Liver (tissue), 8 donors: ENCODE measurements at regions not wholly inside any gene's neighbourhood (a gene's known extent, or its start where the extent isn't known, plus 50 kb on each side); places are given as distances from the start of the nearest gene placed in this dataset.

Experiments used
- DNase-seq: peaks from one replicate; pipeline ENCODE4 v3.0.0-alpha.2; 2017; ENCODE audit warnings: low spot score
- H3K27ac ChIP-seq, 2 donors: one replicate each; pipeline ENCODE4 v1.7.0; 2013; ENCODE audit warnings: inconsistent platforms in 2 of 2, low read length in 2 of 2, control low read depth in 1 of 2, low read depth in 1 of 2, mild to moderate bottlenecking in 1 of 2
- H3K27me3 ChIP-seq, 4 donors: one replicate each; pipeline versions ENCODE4 v1.6.1 to v1.7.0; 2013; ENCODE audit warnings: low read length in 3 of 4, inconsistent platforms in 1 of 4, mild to moderate bottlenecking in 1 of 4, moderate library complexity in 1 of 4; ENCODE audit not compliant: control insufficient read depth in 4 of 4, insufficient read depth in 4 of 4
- H3K36me3 ChIP-seq, 4 donors: one replicate each; pipeline versions ENCODE4 v1.6.1 to v1.7.0; 2013; ENCODE audit warnings: low read length in 3 of 4, mild to moderate bottlenecking in 3 of 4, low read depth in 1 of 4, moderate library complexity in 1 of 4; ENCODE audit not compliant: control insufficient read depth in 4 of 4, insufficient read depth in 3 of 4
- H3K4me1 ChIP-seq, 4 donors: one replicate each; pipeline versions ENCODE4 v1.6.1 to v1.7.0; 2013; ENCODE audit warnings: low read length in 3 of 4, mild to moderate bottlenecking in 3 of 4, moderate library complexity in 1 of 4; ENCODE audit not compliant: control insufficient read depth in 4 of 4, insufficient read depth in 4 of 4
- H3K4me3 ChIP-seq, 3 donors: one replicate each; pipeline versions ENCODE4 v1.6.1 to v1.7.0; 2013; ENCODE audit warnings: low read length in 3 of 3, control low read depth in 1 of 3, low read depth in 1 of 3, mild to moderate bottlenecking in 1 of 3
- H3K9ac ChIP-seq, 2 donors: one replicate each; pipeline ENCODE4 v1.7.0; 2013; ENCODE audit warnings: low read length in 2 of 2, mild to moderate bottlenecking in 2 of 2, moderate library complexity in 2 of 2, control low read depth in 1 of 2, low read depth in 1 of 2
- H3K9me3 ChIP-seq, 4 donors: one replicate each; pipeline versions ENCODE4 v1.6.1 to v1.7.0; 2013; ENCODE audit warnings: low read length in 3 of 4; ENCODE audit not compliant: control insufficient read depth in 4 of 4
- EGR1 ChIP-seq, 2 donors: IDR thresholded peaks; 2 replicates each; pipeline ENCODE4 v1.6.1; 2016 to 2018; ENCODE audit warnings: antibody characterized with exemption in 2 of 2, low read depth in 2 of 2
- FOXA1 ChIP-seq: IDR thresholded peaks from 2 replicates; pipeline ENCODE4 v1.6.1; 2016; ENCODE audit warnings: antibody characterized with exemption
- FOXA2 ChIP-seq: IDR thresholded peaks from 2 replicates; pipeline ENCODE4 v1.6.1; 2016; ENCODE audit warnings: antibody characterized with exemption
- JUND ChIP-seq, 2 donors: IDR thresholded peaks; 2 replicates each; pipeline ENCODE4 v1.6.1; 2016; ENCODE audit warnings: antibody characterized with exemption in 2 of 2
- NR2F2 ChIP-seq: IDR thresholded peaks from 2 replicates; pipeline ENCODE4 v1.6.1; 2016; ENCODE audit warnings: antibody characterized with exemption
- RAD21 ChIP-seq, 2 donors: IDR thresholded peaks; 2 replicates each; pipeline ENCODE4 v1.6.1; 2016; ENCODE audit warnings: antibody characterized with exemption in 2 of 2, mild to moderate bottlenecking in 2 of 2
- RXRA ChIP-seq, 2 donors: IDR thresholded peaks; 2 replicates each; pipeline ENCODE4 v1.6.1; 2017 to 2018; ENCODE audit warnings: antibody characterized with exemption in 2 of 2, mild to moderate bottlenecking in 1 of 2
- SP1 ChIP-seq: IDR thresholded peaks from 2 replicates; pipeline ENCODE4 v1.6.1; 2018; ENCODE audit warnings: antibody characterized with exemption, mild to moderate bottlenecking
- TAF1 ChIP-seq: conservative IDR thresholded peaks from 2 replicates; pipeline ENCODE4 v1.6.1; 2016; ENCODE audit warnings: antibody characterized with exemption, mild to moderate bottlenecking
- YY1 ChIP-seq: IDR thresholded peaks from 2 replicates; pipeline ENCODE4 v1.6.1; 2016; ENCODE audit warnings: antibody characterized with exemption, mild to moderate bottlenecking
- WGBS: extraction: QIAGEN DNeasy Blood & Tissue Kit; methylation state at CpG from one replicate; pipeline ENCODE4 v1.1.7; 2013; 5-methylcytosine and 5-hydroxymethylcytosine counted together
- TF ChIP-seq, protein P1 (sequence below): IDR thresholded peaks from 2 replicates; pipeline ENCODE4 v1.6.1; 2016; ENCODE audit warnings: antibody characterized with exemption
- TF ChIP-seq, protein P2 (sequence below): IDR thresholded peaks from 2 replicates; pipeline ENCODE4 v1.6.1; 2016; ENCODE audit warnings: antibody characterized with exemption
- TF ChIP-seq, protein P3 (sequence below): IDR thresholded peaks from 2 replicates; pipeline ENCODE4 v1.6.1; 2016; ENCODE audit warnings: antibody characterized with exemption
- TF ChIP-seq, protein P4 (sequence below): fragments of 150-350 bp; IDR thresholded peaks from 2 replicates; pipeline ENCODE4 v1.5.1; 2017; ENCODE audit warnings: improper control_type of control experiment, low read depth, low read length; ENCODE audit not compliant: missing input control
- TF ChIP-seq, protein P5 (sequence below): IDR thresholded peaks from 2 replicates; pipeline ENCODE4 v1.6.1; 2016; ENCODE audit warnings: antibody characterized with exemption, mild to moderate bottlenecking
- donor health status: healthy.
- donor health status: healthy.
- donor health status: healthy.
- donor health status: healthy.
- donor health status: healthy.

DNA sequence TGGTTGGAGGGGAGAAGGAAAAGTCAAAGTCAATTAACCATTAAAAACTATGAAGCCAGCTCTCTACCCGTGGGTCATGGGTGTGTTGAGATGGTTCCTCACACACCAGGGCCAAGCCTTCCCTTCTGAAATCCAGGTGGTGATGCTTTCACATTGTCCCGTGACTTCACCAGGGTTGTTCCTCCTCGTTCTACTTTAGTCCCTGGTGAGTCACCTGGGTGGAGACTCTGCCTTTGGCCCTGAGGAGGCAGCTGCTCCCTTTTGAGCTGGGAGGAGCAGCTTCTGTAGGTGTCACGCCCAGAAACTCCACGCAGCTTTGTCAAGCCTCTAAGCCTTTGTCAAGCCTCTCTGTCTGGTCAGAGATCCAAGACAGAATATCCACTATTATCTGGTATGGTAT lies 348.3 kb downstream of the BMP4 start:
- H3K9ac ChIP-seq = no peak overlapping the region
- H3K9me3 ChIP-seq = no peaks in the 10 kb centered on the region
- H3K27me3 ChIP-seq = no peaks in the 10 kb centered on the region
- DNase-seq = no peak
- no peak for TF ChIP-seq EGR1 (IDR thresholded peaks at IDR 0.05; ENCODE audit: low read depth in 2 of 2)
- no peaks in the 10 kb centered on the region for H3K36me3 ChIP-seq
- no peak overlapping the region for H3K27ac ChIP-seq
- 78% methylated on average over 5 of the region's 5 CpGs for WGBS
- no peaks in the 10 kb centered on the region for H3K4me1 ChIP-seq
- H3K4me3 ChIP-seq = no peak overlapping the region

DNA sequence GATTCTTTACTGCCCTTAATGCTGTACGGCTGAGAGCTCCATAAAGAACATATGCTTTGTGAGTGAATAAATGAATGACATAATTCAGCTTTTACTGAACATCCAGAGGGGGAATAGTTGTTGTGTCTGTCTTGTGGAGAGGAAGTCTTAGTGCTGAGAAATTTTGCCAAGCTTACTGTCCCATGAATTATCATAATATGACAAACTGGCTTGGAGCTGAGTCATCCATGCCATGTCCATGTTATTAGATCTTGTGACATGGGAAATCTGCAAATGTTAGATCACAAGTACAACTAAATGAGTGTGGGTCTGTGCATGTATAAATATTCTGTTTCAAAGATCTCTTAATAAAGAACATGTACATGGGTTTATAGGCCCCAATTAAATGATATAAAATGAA lies 350.4 kb downstream of the BMP4 start:
- Histone ChIP-seq H3K36me3 (no peaks in the 10 kb centered on the region), H3K9ac (no peak overlapping the region), H3K27me3 (no peaks in the 10 kb centered on the region), H3K9me3 (no peaks in the 10 kb centered on the region), H3K27ac (no peak overlapping the region), H3K4me1 (no peaks in the 10 kb centered on the region), H3K4me3 (no peak overlapping the region)
- TF ChIP-seq, protein P1, sequence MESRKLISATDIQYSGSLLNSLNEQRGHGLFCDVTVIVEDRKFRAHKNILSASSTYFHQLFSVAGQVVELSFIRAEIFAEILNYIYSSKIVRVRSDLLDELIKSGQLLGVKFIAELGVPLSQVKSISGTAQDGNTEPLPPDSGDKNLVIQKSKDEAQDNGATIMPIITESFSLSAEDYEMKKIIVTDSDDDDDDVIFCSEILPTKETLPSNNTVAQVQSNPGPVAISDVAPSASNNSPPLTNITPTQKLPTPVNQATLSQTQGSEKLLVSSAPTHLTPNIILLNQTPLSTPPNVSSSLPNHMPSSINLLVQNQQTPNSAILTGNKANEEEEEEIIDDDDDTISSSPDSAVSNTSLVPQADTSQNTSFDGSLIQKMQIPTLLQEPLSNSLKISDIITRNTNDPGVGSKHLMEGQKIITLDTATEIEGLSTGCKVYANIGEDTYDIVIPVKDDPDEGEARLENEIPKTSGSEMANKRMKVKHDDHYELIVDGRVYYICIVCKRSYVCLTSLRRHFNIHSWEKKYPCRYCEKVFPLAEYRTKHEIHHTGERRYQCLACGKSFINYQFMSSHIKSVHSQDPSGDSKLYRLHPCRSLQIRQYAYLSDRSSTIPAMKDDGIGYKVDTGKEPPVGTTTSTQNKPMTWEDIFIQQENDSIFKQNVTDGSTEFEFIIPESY = no peak
- no peak for TF ChIP-seq JUND (IDR thresholded peaks at IDR 0.05)
- TF ChIP-seq EGR1 (IDR thresholded peaks at IDR 0.05; ENCODE audit: low read depth in 2 of 2) = no peak
- TF ChIP-seq NR2F2 = no peak
- TF ChIP-seq FOXA2 = no peak
- TF ChIP-seq, protein P2, sequence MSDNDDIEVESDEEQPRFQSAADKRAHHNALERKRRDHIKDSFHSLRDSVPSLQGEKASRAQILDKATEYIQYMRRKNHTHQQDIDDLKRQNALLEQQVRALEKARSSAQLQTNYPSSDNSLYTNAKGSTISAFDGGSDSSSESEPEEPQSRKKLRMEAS = no peak
- TF ChIP-seq RXRA (IDR thresholded peaks at IDR 0.05) = no peak
- TF ChIP-seq, protein P3, sequence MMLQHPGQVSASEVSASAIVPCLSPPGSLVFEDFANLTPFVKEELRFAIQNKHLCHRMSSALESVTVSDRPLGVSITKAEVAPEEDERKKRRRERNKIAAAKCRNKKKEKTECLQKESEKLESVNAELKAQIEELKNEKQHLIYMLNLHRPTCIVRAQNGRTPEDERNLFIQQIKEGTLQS = no peak
- TF ChIP-seq, protein P4, sequence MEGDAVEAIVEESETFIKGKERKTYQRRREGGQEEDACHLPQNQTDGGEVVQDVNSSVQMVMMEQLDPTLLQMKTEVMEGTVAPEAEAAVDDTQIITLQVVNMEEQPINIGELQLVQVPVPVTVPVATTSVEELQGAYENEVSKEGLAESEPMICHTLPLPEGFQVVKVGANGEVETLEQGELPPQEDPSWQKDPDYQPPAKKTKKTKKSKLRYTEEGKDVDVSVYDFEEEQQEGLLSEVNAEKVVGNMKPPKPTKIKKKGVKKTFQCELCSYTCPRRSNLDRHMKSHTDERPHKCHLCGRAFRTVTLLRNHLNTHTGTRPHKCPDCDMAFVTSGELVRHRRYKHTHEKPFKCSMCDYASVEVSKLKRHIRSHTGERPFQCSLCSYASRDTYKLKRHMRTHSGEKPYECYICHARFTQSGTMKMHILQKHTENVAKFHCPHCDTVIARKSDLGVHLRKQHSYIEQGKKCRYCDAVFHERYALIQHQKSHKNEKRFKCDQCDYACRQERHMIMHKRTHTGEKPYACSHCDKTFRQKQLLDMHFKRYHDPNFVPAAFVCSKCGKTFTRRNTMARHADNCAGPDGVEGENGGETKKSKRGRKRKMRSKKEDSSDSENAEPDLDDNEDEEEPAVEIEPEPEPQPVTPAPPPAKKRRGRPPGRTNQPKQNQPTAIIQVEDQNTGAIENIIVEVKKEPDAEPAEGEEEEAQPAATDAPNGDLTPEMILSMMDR = no peak
- no peak for TF ChIP-seq TAF1
- 88% methylated on average over 1 of the region's 1 CpG for WGBS
- DNase-seq = no peak

DNA sequence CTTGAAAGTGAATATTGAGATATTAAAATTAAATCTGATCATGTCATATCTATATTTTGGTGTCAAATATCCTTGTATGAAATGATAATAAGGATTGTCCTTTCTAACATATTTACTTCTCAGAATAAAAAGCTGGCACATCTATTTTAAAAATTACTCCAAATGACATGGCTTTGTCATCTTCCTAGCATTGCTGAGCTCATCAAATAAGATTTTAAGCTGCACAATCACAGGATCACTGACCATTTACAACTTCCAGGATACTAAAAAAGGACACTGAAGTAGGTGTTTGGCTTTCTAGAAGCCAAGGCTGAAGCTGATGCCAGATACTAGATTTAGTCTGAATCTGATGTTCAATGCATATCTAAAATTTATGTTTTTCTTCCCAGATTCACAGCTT lies 351.1 kb downstream of the BMP4 start:
- no peaks in the 10 kb centered on the region for H3K27me3 ChIP-seq
- no peak overlapping the region for H3K4me3 ChIP-seq
- H3K4me1 ChIP-seq = no peaks in the 10 kb centered on the region
- H3K27ac ChIP-seq = no peak overlapping the region
- no peaks in the 10 kb centered on the region for H3K9me3 ChIP-seq
- no peaks in the 10 kb centered on the region for H3K36me3 ChIP-seq
- no peak for DNase-seq
- no peak overlapping the region for H3K9ac ChIP-seq
- TF ChIP-seq, protein P5, sequence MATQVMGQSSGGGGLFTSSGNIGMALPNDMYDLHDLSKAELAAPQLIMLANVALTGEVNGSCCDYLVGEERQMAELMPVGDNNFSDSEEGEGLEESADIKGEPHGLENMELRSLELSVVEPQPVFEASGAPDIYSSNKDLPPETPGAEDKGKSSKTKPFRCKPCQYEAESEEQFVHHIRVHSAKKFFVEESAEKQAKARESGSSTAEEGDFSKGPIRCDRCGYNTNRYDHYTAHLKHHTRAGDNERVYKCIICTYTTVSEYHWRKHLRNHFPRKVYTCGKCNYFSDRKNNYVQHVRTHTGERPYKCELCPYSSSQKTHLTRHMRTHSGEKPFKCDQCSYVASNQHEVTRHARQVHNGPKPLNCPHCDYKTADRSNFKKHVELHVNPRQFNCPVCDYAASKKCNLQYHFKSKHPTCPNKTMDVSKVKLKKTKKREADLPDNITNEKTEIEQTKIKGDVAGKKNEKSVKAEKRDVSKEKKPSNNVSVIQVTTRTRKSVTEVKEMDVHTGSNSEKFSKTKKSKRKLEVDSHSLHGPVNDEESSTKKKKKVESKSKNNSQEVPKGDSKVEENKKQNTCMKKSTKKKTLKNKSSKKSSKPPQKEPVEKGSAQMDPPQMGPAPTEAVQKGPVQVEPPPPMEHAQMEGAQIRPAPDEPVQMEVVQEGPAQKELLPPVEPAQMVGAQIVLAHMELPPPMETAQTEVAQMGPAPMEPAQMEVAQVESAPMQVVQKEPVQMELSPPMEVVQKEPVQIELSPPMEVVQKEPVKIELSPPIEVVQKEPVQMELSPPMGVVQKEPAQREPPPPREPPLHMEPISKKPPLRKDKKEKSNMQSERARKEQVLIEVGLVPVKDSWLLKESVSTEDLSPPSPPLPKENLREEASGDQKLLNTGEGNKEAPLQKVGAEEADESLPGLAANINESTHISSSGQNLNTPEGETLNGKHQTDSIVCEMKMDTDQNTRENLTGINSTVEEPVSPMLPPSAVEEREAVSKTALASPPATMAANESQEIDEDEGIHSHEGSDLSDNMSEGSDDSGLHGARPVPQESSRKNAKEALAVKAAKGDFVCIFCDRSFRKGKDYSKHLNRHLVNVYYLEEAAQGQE = no peak
- TF ChIP-seq RXRA (IDR thresholded peaks at IDR 0.05) (no peak), FOXA2 (no peak), JUND (IDR thresholded peaks at IDR 0.05) (no peak), RAD21 (IDR thresholded peaks at IDR 0.05) (no peak), EGR1 (IDR thresholded peaks at IDR 0.05; ENCODE audit: low read depth in 2 of 2) (no peak), FOXA1 (no peak), TAF1 (no peak), SP1 (no peak), YY1 (no peak)
- TF ChIP-seq, protein P3 = no peak
- TF ChIP-seq, protein P4 = no peak
- TF ChIP-seq, protein P1 = no peak
